Renal cortex interstitium (tissue), 11 donors: ENCODE measurements at regions not wholly inside any gene's neighbourhood (a gene's known extent, or its start where the extent isn't known, plus 50 kb on each side); places are given as distances from the start of the nearest gene placed in this dataset.
A peak's percentile ranks its signal among the peaks of the same experiment; 100 is the strongest.
"Not testable (repeated sequence)": the region's sequence is repeated elsewhere in the genome, so short reads cannot be mapped to it uniquely, and the experiment has no call there.

Source experiments
- DNase-seq, 11 donors: peaks; one replicate each; pipeline ENCODE4 v3.0.0-alpha.2; 2013; ENCODE audit warnings: low read depth in 9 of 11, low spot score in 4 of 11; ENCODE audit errors: extremely low read depth in 1 of 11

- DNase-seq, result no peak
These were observed 84.3 kb upstream of the SERTAD2 start for GRCh38 chr2:64738026-64738425.

- DNase-seq, result no peak
These were observed 89.0 kb upstream of the SERTAD2 start for GRCh38 chr2:64742678-64743077.

GRCh38 chr2:64743739-64744330 is 90.1 kb upstream of the SERTAD2 start:
- no peak for DNase-seq

GRCh38 chr2:64745562-64745961 is 91.8 kb upstream of the SERTAD2 start:
- DNase-seq, result no peak

GRCh38 chr2:64747690-64748091 is 94.0 kb upstream of the SERTAD2 start:
- not testable (repeated sequence) for DNase-seq

- no peak for DNase-seq
These were observed 94.4 kb upstream of the SERTAD2 start for GRCh38 chr2:64748147-64748546.

GRCh38 chr2:64748561-64748960 is 94.8 kb upstream of the SERTAD2 start:
- DNase-seq, result no peak

GRCh38 chr2:64749446-64749845 is 95.7 kb upstream of the SERTAD2 start:
- no peak for DNase-seq

- peak in 4 of 11 donors; percentile 39 to 59 (median 44) for DNase-seq
These were observed 96.5 kb upstream of the SERTAD2 start for GRCh38 chr2:64750001-64750816.

- peak in 10 of 11 donors; percentile 96 to 99 (median 99) for DNase-seq
These were observed 97.1 kb upstream of the SERTAD2 start for GRCh38 chr2:64750817-64751285.

- peak in 7 of 11 donors; percentile 55 to 98 (median 92) for DNase-seq
These were observed 97.9 kb upstream of the SERTAD2 start for GRCh38 chr2:64751286-64752260.

- DNase-seq, result no peak
These were observed 99.7 kb upstream of the SERTAD2 start for GRCh38 chr2:64753399-64753798.

- DNase-seq, result no peak
These were observed 100.9 kb upstream of the SERTAD2 start for GRCh38 chr2:64754570-64754969.

- DNase-seq, result no peak
These were observed 103.4 kb upstream of the SERTAD2 start for GRCh38 chr2:64757126-64757525.

GRCh38 chr2:64760128-64760527 is 106.4 kb upstream of the SERTAD2 start:
- no peak for DNase-seq

- no peak for DNase-seq
These were observed 108.7 kb upstream of the SERTAD2 start for GRCh38 chr2:64762301-64762997.

- no peak for DNase-seq
These were observed 109.4 kb upstream of the SERTAD2 start for GRCh38 chr2:64763126-64763525.

- DNase-seq, result no peak
These were observed 111.6 kb upstream of the SERTAD2 start for GRCh38 chr2:64765160-64765805.
